ENCODE measurements at regions not wholly inside any gene's neighbourhood (a gene's known extent, or its start where the extent isn't known, plus 50 kb on each side); places are given as distances from the start of the nearest gene placed in this dataset.

DNA sequence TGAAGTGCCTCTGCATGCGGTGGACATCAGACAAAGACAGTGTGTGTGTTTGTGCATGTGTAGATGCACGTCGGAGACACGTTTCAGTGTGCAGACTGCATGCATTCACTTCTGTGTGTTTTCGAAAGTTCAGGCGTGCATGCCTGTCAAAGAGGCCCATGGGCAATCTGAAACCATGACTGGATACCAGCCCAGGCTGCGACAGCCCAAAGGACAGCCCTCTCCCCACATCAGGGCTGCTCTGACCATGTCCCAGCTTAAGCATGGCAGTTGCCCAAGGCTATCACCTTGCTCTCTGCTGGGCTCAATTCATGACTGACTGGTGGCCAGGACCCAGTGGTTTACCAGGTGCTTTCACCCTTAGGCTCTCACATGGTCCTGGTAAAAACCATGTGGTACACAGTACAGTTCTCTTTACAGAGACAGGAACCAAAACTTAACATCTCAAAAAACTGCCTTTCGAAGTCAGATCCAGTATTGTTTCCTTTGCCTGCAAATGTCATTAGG, 423.7 kb upstream of the CADM1 start:
- no peak for DNase-seq (ENCODE audit: low spot score)

DNA sequence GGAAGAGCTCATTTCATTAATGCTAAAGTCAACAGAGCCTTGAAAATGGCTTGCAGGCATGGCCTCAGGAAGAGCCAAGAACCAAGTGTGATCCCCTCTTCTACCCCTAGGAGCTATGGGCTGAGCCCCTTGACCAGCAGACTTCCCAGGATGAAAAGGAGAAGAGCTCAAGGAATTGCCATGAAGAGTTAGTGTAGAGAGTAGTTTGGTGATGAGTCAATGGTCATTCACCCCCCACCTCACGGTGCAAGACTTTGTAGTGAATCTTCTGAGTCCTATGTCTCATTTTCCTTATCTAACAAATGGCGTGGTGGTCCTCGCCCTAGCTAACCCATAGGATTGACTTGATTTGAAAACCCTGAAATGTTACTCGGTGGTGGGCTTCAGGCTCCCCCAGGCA, 422.4 kb upstream of the CADM1 start:
- DNase-seq (ENCODE audit: low spot score), result no peak

DNA sequence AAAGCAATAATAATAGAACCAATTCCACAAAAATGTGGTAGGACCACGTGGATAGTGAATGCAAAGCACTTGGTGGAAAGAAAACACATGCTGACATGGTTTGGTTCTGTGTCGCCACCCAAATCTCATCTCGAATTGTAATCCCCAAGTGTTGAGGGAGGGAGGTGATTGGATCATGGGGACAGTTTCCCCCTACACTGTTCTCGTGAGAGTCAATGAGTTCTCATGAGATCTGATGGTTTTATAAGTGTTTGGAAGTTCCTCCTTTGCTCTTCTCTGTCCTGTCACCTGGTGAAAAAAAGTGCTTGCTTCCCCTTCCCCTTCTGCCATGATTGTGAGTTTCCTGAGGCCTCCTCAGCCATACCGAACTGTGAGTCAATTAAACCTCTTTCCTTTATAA, 421.9 kb upstream of the CADM1 start:
- DNase-seq (ENCODE audit: low spot score), result no peak

DNA sequence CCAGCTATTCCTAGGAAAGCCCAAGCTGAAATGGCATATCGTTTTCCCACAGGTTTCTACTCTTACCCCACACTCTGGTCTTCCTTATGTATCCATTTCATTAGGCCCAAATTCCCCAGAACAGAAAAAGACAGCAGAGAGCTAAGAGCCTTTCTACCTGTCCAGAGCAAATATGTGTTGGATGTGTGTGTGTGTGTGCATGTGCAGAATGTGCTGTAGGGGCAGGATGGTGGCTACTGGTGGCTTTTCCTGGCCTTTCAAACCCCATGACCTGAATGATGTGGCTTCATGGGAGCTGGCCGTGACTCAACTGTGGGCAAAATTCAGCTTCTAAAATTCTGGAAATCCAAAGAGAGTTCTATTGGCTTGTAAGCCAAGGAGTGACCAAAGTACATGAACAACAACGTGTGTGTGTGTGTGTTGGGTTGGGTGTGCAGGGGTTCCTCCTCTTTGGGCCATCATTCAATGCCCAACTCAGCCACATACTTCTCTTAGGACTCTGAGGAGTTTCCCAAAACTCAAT, 421.4 kb upstream of the CADM1 start:
- no peak for DNase-seq (ENCODE audit: low spot score)

DNA sequence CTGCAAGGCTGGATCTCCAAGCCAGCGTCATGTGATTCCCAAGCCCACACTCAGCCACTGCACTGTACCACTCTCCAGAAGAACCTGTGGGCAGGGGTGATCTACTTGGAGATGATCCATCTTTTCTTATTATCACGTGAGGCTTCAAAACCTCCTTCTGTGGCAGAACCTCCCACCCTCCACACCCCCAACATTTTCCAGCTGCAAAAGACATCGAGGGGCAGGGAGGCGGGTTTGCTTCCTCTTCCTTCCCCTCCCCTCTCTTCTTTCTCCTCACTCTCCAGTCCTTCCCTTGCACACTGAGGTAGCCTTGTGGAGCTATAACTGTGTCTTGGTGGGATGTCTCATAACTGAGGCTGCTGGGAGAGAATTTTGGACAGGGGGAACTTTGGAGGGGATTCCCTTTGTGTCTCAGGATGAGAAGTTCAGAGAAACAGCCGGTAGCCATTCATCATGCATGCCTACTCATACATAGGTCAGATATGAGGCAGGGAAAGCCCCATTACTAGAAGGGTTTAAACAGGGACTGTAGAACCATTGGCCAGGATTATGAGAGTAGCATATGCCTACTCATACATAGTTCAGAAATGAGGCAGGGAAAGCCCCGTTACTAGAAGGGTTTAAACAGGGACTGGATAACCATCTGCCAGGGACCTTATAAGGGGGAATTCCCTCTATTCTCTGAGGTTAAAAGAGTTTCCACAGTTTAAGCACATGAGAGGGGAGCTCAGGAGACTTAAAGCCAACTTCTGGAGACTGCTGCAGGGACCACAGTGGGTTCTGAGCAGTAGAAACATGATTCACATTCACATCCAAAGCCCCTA, 420.7 kb upstream of the CADM1 start:
- DNase-seq (ENCODE audit: low spot score), result no peak

DNA sequence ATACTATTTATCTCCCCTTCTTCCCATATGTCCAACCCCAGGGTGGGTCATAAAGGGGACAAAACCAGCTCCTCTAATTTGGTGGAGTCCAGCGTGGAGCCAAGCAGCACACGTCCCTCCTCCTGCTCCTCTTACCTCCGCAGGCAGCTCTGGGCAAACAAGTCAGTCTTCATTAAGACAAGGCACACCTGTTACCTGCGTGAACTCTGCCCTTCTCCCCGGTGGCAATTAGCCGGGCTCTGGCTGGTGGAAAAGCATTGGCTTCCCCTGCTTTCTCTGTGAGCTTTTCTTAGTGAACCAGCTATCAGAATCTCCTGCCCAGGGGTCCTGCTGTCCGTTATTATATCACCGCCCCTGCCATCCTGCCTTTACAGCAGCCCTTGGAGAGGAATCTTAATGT, 418.7 kb upstream of the CADM1 start:
- DNase-seq (ENCODE audit: low spot score), result no peak

DNA sequence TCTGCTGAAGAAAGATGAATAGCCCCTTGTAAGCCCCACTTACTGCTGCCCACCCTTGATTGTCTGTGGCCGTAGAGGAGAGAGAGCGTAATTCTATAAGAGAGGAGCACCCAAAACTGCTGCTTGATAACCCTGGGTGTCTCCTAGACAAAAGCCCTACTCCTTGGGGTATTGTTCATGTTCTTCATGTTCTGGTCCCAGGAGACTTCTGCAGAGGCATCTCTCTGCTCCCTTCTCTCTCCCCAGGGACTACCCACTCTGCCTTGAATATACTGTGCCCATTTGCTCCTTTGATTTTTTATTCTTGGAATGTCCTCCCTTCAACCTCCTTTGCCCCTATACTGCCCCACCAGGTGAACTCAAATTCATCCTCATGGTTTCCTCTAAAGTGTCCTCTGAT, 417.8 kb upstream of the CADM1 start:
- DNase-seq (ENCODE audit: low spot score), result no peak

DNA sequence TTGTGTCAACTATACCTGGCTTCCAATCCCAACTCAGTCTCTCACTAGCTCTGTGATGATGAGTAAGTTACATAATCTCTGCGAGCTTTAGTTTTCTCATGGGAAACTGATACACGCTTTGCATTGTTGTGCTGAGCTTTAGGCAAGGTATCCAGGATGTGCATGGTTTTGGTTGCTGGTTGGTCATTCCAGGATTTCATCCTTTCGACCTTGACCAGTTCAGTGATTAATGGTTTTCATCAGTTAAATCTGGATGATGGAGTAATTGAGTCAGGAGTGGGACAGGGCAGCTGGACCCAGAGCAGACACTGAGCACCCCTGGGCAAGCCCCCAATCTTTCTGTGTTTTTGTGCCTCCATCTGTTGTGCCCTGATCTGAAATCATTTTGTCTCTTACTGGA, 417.3 kb upstream of the CADM1 start:
- no peak for DNase-seq (ENCODE audit: low spot score)

DNA sequence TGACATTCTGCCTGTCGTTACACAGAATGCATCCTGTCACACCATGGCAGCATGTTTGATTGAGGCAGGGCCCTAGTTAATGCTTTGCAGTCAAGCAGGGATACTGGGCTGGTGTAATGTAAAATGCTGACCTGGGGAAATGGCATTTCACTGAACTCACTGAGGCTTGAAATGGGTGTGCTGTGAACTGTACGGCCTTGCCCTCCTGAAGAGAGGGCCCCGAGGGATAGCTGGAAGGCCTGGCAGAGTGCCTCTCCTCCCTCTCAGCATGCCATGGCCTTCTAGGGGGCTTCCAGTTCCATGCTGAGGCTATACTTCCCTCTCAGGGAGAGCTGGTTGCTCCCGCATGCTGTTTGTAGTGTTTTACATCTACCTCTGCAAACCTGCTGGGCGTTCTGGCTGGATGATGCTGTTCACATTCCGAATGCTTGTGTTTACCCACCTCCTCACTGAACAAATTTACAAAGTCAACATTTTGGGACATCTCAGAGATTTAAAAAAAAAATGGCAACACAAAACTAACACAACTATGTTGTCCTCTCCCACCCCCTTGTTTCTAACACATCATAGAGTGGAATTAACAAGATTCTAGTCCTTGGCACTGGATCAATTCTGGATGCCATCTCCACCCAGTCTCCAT, 416.7 kb upstream of the CADM1 start:
- no peak for DNase-seq (ENCODE audit: low spot score)

DNA sequence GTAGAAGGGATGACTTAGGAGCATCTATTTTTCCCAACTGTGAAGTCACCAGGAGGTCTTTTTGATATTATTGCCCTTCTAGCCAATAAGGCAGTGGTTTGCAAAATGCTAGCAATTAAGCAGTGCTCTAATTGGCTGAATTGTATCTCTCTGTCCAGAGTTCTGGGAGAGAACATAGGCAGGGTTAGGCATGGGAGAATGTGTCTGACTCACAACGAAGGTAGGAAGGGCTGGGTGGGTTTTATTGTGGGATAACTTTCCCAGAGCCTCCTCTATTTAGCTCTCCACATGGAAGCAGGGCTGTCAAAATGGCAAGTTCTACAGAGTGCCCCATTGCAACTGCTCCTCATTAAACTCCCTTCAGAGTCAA, 415.9 kb upstream of the CADM1 start:
- no peak for DNase-seq (ENCODE audit: low spot score)

DNA sequence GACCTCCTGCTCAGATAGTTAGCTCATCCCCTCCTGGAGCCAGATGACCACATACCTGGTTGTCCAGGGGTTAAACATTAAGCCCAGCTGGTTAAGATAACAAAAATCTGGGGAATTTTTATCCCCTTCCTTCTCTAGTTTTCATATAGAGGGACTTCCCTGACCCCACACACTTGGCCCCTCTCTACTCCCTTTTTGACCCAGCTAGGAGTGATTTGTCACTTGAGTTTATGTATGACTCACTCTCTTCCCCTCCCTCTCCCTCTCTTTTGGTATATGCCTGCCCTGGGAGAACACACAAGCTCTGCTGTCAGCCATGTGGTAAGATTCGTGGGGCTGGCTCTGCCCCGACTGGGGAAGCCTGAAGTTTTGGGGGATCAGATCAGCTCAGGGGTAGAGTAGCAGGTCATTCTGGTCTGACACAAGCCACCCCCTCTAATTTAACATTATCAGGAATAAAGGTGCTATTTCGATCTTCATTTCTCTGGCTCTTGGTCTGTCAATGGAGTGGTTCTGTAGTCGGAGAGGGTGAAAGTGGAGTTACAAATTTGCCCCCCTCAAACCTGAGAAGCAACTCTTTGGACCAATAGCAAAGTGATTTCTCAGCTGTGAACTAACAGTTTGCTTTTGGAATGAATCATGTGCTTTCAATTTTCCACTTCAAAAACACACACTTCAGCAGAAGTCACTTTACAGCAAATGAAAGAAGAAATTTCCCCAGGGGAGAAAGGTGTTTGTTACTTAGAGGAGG, 415.3 kb upstream of the CADM1 start:
- no peak for DNase-seq (ENCODE audit: low spot score)

DNA sequence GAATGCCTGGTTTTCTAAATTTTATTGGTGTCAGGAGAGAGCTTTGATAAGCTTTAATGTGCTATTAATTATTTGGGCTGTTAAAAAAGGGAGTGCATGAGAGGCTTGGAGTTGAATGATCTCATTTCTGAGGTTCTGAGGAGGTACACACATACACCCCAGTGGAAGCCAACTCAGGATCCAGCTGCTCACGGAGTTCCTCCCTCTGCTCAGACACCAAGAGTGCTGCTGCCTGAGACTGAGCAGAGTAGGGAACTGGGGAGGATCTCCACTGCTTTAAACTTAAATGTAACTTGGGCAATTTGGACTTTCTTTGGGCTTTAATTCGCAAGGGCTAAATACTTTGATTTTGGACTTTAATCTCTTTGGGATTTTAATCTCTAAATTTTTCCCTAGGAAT, 414.4 kb upstream of the CADM1 start:
- no peak for DNase-seq (ENCODE audit: low spot score)

DNA sequence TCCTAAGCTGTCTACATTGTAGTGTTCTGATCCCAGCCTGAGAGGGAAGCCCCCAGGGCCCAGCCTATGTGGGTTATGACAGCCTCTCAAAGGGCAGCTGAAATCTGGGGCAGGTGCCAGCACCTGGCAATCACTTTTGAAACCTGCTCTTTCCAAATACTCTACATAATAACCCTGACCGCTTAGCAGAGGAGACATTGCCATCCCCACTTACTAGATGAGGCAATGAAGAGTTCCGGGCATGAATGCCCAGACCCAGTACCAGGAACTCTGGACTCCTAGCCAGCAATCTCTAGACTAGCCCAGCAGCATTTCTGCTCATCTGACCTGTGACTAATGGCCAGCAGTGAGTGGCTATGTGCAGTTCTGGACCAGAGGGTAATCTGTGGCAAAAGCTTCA, 412.4 kb upstream of the CADM1 start:
- no peak for DNase-seq (ENCODE audit: low spot score)

DNA sequence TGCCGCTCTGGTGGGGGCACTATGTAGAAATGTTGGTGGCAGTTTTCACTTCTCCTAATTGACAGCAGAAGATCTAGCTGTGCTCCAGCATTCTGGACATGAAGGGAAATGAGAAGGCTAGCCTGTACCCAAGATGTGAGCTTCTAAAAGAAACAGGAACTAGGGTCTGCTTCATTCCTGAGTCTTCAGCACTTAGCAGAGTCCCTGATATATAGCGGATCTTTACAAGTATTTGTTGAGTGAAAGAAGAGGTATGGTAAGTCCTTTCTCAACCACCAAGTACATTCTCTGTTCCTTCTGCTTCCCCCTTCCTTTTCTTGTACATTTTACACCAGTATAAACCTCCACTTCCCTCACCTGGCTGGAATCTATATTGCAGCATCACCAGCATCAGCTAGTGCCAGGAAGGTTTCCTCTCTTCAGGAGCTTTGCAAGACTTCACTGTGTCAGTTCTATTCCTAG, 408.3 kb upstream of the CADM1 start:
- no peak for DNase-seq (ENCODE audit: low spot score)

DNA sequence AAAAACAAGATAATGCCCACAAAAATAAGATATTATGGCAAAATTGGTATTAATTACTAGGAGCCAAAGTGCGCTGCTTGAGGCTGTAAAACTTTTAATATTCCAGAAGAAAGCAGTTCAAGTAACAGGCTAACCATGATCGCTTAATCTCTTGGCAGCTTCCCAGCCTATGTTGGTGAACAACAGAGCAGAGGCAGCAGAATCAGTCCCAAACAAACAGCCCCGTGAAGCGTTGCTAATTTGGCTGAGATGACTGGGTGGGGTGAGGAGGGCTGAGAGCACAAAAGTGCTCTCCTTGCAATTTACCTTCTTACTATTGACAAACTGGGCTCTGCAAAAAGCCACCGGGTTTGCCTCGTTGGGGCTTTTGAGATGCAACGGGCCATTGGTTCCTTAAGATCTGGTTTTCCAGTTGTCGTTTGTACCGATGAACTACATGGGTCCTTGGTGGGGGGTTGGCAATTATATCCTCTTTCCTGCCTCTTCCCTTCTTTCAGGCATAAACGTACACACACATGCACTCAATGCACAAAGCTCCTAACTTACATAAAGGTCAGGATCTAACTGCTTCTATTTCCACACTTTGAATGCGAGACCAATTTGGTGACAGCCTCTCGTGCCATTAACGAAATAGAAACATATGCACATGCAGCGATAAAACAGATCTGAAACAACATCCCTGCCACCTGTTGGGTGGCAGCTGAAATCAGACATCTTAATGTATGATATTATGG, 407.6 kb upstream of the CADM1 start:
- no peak for DNase-seq (ENCODE audit: low spot score)

DNA sequence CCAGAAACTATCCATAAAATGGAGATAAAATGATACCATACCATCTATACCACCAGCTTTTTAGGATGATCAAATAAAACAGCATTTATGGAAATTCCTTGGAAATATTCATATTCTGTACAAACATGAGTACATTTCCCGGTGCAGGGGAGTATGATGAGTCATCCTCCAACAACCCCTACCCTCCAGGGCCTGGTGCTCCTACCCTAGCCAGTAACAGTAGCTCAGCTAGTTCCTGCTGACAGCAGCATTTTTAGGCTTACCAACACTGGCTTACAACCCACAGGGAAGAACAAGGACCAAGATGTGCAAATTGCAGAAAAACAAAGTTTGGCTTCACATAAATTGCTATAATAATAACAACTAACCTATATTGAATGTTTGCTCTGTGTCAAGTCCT, 406.2 kb upstream of the CADM1 start:
- no peak for DNase-seq (ENCODE audit: low spot score)

DNA sequence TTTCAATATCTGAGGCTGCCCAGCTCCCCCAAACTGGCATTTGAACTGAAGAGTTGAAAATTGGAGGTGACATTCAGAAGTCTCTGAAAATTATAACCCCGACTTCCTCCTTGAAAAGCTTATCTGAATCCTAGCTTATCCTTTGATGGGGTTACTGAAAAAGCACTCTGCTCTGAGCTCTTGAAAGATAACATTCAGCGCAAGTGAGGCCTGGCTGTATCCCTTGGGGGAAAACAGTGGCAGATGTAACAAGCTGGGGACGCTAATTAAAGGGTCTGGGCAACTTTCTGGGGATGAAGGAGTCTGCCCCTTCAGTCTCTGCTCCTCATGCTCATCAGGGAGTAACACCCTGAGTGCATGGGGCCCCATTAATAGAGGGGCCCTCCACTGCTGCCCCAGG, 402.0 kb upstream of the CADM1 start:
- no peak for DNase-seq (ENCODE audit: low spot score)

DNA sequence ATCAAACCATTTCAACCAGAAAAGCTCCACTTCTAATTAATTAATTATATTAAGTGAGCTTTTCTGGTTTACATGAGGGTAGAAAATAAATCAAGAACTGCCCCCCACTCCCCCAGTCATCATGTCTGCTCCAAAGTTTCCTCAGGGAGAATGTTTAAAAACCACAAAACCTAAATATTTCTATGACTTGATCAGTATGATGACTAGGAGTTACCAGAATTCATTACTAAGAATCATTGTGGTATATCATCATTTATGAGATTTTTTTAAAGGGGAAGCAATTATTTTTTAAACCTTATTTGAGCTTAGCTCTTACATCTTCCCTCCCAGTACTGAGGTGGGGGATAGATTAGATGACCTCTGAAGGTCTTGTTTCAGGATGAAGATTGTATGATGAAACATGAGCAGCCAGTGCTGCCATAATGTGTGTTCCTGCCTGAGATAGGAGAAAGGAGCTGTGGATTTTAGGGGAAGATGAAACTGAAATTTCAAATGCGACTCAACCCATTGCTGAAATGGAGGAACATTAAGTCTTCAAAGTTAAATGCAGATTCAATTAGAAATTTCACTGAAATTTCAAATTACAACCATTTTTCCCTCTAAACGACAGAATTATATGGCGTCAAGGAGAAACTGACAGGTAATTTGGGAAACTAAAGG, 401.3 kb upstream of the CADM1 start:
- DNase-seq (ENCODE audit: low spot score), result no peak

DNA sequence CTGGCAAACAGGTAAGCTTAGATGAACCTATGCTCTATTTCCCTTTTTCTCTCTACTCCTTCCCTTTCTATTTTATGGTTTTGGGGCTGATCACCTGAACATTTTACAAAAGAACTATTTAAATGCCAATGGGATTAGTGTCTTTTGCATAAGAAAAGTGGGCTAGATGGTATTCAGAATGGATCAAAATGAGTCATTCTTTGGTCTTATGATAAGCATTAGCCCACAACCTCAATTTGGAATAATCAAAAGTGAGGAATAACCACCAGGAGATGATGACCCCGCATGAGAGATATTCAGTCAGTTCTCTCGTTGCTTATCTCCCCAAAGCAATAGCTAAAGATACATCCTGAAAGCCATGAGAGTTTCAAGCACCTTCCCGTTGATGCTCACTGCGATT, 399.0 kb upstream of the CADM1 start:
- no peak for DNase-seq (ENCODE audit: low spot score)

DNA sequence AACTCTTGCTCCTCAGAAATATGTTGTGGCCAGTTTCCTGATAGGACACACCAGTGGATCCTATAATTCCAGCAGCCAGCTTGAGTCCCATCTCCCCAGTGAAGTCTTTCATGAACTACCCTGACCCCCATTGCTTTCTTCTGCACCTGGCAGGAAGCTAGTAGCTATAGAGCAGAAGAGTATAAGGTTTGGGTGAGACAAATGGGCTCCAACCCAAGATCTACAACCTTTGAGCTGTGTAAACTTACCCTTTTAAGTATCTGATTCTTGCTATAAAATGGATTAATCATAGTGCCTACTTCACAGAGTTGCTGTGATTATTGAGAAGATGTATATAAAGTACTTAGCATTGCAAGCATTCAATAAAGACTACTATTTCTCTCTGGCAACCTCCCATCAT, 396.9 kb upstream of the CADM1 start:
- DNase-seq (ENCODE audit: low spot score), result no peak

DNA sequence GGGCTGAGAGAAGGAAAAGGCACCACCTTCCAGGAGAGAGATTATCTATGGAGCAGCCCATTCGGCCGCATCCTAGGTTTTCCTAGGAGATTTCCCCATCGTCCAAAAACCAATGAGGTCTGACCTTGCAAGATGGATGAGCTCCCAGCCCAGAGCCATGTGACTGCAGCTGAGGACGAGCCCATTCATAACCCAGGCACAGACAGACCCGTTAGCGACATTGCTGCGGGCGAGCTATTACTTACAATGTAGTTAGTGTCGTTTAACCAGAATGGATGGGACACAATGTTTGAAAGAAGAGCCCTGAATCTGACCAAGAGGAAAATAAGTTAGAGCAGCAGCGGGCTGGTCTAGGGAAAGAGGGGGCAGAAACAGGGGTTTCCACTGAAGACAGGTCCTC, 395.9 kb upstream of the CADM1 start:
- DNase-seq (ENCODE audit: low spot score), result no peak

DNA sequence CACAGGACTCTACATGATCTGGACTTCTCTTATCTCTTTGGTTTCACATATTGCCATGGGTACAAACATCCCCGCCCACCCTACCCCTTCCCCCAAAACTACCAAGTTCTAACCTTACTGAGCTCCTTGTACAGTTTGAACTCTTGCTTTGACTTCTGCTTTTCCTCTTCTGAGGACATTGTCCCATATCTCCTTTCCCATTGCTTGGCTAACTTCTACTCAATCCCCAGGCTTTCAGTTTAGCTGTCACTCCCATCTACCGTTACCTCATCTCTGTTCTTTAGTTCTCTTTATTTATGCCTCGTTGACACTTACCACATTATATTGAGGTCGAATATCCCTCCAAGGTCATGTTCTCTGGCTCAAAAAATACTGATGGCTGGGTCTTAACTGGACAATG, 393.5 kb upstream of the CADM1 start:
- DNase-seq (ENCODE audit: low spot score), result no peak

Data from HuH-7.5 (cell line).